Suprapubic skin (tissue), 4 donors: ENCODE measurements at regions not wholly inside any gene's neighbourhood (a gene's known extent, or its start where the extent isn't known, plus 50 kb on each side); places are given as distances from the start of the nearest gene placed in this dataset.

ENCODE experiments used
- CTCF ChIP-seq, 2 donors: fragments of 200-600 bp in 1 of 2; fragments of 450-650 bp in 1 of 2; sonication (generic) in 1 of 2; IDR thresholded peaks; one replicate each; pipeline ENCODE4 v1.5.1; 2016 to 2019; ENCODE audit warnings: antibody characterized with exemption in 2 of 2, mild to moderate bottlenecking in 1 of 2, moderate library complexity in 1 of 2
- EP300 ChIP-seq: sonication (generic); formaldehyde crosslinking; IDR thresholded peaks from one replicate; pipeline ENCODE4 v1.6.1; 2017; ENCODE audit warnings: antibody characterized with exemption
- POLR2A ChIP-seq, 2 donors: fragments of 450-650 bp; IDR thresholded peaks; one replicate each; pipeline ENCODE4 v1.6.1; 2017; ENCODE audit warnings: antibody characterized with exemption in 2 of 2, mild to moderate bottlenecking in 2 of 2, moderate library complexity in 2 of 2
- POLR2AphosphoS5 ChIP-seq, 3 donors: sonication (generic); formaldehyde crosslinking; IDR thresholded peaks; one replicate each; pipeline ENCODE4 v1.6.1; 2017; ENCODE audit warnings: antibody characterized with exemption in 3 of 3

GRCh38 chr18:31267823-31268481 lies 50.0 kb upstream of the DSG1 start:
- no peak for TF ChIP-seq CTCF (IDR thresholded peaks at IDR 0.05)
- TF ChIP-seq EP300: no peak
- TF ChIP-seq POLR2A (IDR thresholded peaks at IDR 0.05): no peak
- no peak for TF ChIP-seq POLR2AphosphoS5 (IDR thresholded peaks at IDR 0.05)
